ENCODE measurements at regions not wholly inside any gene's neighbourhood (a gene's known extent, or its start where the extent isn't known, plus 50 kb on each side); places are given as distances from the start of the nearest gene placed in this dataset.

- in situ Hi-C loops (cut with MboI; ENCODE audit: low pct_unique_long_range_greater_than_20kb, low sequenced_read_pairs, unreplicated experiment): no loop called here
- no peak for DNase-seq (ENCODE audit: low spot score)
- TF ChIP-seq CTCF (IDR thresholded peaks at IDR 0.05; ENCODE audit: extremely low read depth, insufficient read depth, missing control alignments): no peak
Measured at GRCh38 chr1:80064524-80064923, 1058.0 kb upstream of the ADGRL4 start.

GRCh38 chr1:80059940-80060339 lies 1053.4 kb upstream of the ADGRL4 start:
- TF ChIP-seq CTCF (IDR thresholded peaks at IDR 0.05; ENCODE audit: extremely low read depth, insufficient read depth, missing control alignments): no peak
- DNase-seq (ENCODE audit: low spot score): no peak
- in situ Hi-C loops (cut with MboI; ENCODE audit: low pct_unique_long_range_greater_than_20kb, low sequenced_read_pairs, unreplicated experiment): no loop called here

GRCh38 chr1:80056179-80056578 lies 1049.6 kb upstream of the ADGRL4 start:
- in situ Hi-C loops (cut with MboI; ENCODE audit: low pct_unique_long_range_greater_than_20kb, low sequenced_read_pairs, unreplicated experiment): no loop called here
- no peak for DNase-seq (ENCODE audit: low spot score)
- TF ChIP-seq CTCF (IDR thresholded peaks at IDR 0.05; ENCODE audit: extremely low read depth, insufficient read depth, missing control alignments): no peak

GRCh38 chr1:80054129-80054528 lies 1047.6 kb upstream of the ADGRL4 start:
- in situ Hi-C loops (cut with MboI; ENCODE audit: low pct_unique_long_range_greater_than_20kb, low sequenced_read_pairs, unreplicated experiment): no loop called here
- no peak for DNase-seq (ENCODE audit: low spot score)
- TF ChIP-seq CTCF (IDR thresholded peaks at IDR 0.05; ENCODE audit: extremely low read depth, insufficient read depth, missing control alignments): no peak

GRCh38 chr1:80053613-80054012 lies 1047.1 kb upstream of the ADGRL4 start:
- TF ChIP-seq CTCF (IDR thresholded peaks at IDR 0.05; ENCODE audit: extremely low read depth, insufficient read depth, missing control alignments): no peak
- in situ Hi-C loops (cut with MboI; ENCODE audit: low pct_unique_long_range_greater_than_20kb, low sequenced_read_pairs, unreplicated experiment): no loop called here

GRCh38 chr1:80050523-80050922 lies 1044.0 kb upstream of the ADGRL4 start:
- no peak for TF ChIP-seq CTCF (IDR thresholded peaks at IDR 0.05; ENCODE audit: extremely low read depth, insufficient read depth, missing control alignments)
- in situ Hi-C loops (cut with MboI; ENCODE audit: low pct_unique_long_range_greater_than_20kb, low sequenced_read_pairs, unreplicated experiment): no loop called here
- DNase-seq (ENCODE audit: low spot score): no peak

More at GRCh38 chr1:80053613-80054012, 1047.1 kb upstream of the ADGRL4 start:
- DNase-seq (ENCODE audit: low spot score): no peak

GRCh38 chr1:80050085-80050484 lies 1043.6 kb upstream of the ADGRL4 start:
- in situ Hi-C loops (cut with MboI; ENCODE audit: low pct_unique_long_range_greater_than_20kb, low sequenced_read_pairs, unreplicated experiment): no loop called here
- DNase-seq (ENCODE audit: low spot score): no peak
- TF ChIP-seq CTCF (IDR thresholded peaks at IDR 0.05; ENCODE audit: extremely low read depth, insufficient read depth, missing control alignments): no peak

Data from GM13977 (cell line).